HepG2 (cell line): ENCODE measurements at regions not wholly inside any gene's neighbourhood (a gene's known extent, or its start where the extent isn't known, plus 50 kb on each side); places are given as distances from the start of the nearest gene placed in this dataset.

Experiments used
- ATAC-seq: fragments of 200-7000 bp; cut with Tn5 transposase; 3 replicates; pipeline ENCODE4 v1.9.1; 2020; ENCODE audit warnings: mild to moderate bottlenecking, moderate library complexity
- BruUV-seq: library from RNA; stranded (reverse); fragments of 400-500 nt; replicated peaks from 2 replicates; lab custom pipeline; 2021; lab: Mats Ljungman, UMichigan
- CTCF ChIA-PET: fragments of 300-600 bp; formaldehyde crosslinking; extraction: SDS; loops from one replicate; lab custom pipeline; 2021; ENCODE audit warnings: low total read pairs, inconsistent platforms, low intra/inter-chr PET ratio; lab: Yijun Ruan, JAX
- POLR2A ChIA-PET: fragments of 350-600 bp; sonication (Branson Sonifier 250); formaldehyde crosslinking; loops from one replicate; lab custom pipeline; 2020; ENCODE audit warnings: antibody characterized with exemption, inconsistent platforms; lab: Yijun Ruan, JAX
- DNase-seq: peaks from one replicate; pipeline ENCODE4 v3.0.0-alpha.2; 2015; ENCODE audit warnings: low spot score
- FAIRE-seq: peaks from 3 replicates; lab custom pipeline; 2011; peaks lifted over from hg19 to GRCh38; lab: Jason Lieb, UNC
- H2AFZ ChIP-seq: one replicate; pipeline ENCODE4 v1.6.1; 2011; ENCODE audit warnings: low read length, inconsistent platforms
- H3K27ac ChIP-seq: fragments of 300-600 bp; 3 replicates; pipeline ENCODE4 v1.8.0; 2011; ENCODE audit warnings: mixed run types, mild to moderate bottlenecking, mixed read lengths, low read length, inconsistent platforms; ENCODE audit not compliant: insufficient read depth; ENCODE audit errors: extremely low read length
- H3K27me3 ChIP-seq, 2 experiments: fragments of 200-600 bp in 1 of 2; 2 replicates in 1 of 2; 3 replicates in 1 of 2; pipeline versions ENCODE4 v1.6.0 to v1.8.0; 2011; ENCODE audit warnings: low read length in 2 of 2, mild to moderate bottlenecking in 2 of 2, moderate library complexity in 2 of 2, inconsistent platforms in 1 of 2; ENCODE audit not compliant: insufficient read depth in 2 of 2, control insufficient read depth in 1 of 2
- H3K36me3 ChIP-seq, 2 experiments: fragments of 200-600 bp in 1 of 2; replicated peaks in 1 of 2; 2 replicates in 1 of 2; 3 replicates in 1 of 2; pipeline versions ENCODE4 v1.5.1 to v1.8.0; 2011; ENCODE audit warnings: low read length in 2 of 2, inconsistent platforms in 1 of 2; ENCODE audit not compliant: insufficient read depth in 2 of 2, control insufficient read depth in 1 of 2
- H3K4me1 ChIP-seq: 2 replicates; pipeline ENCODE4 v1.5.1; 2012; ENCODE audit warnings: low read length, inconsistent platforms; ENCODE audit not compliant: insufficient read depth
- H3K4me2 ChIP-seq: 2 replicates; pipeline ENCODE4 v1.6.0; 2011; ENCODE audit warnings: low read depth, low read length, inconsistent platforms
- H3K4me3 ChIP-seq, 3 experiments: fragments of 200-600 bp in 1 of 3; sonication (generic), shearing (Covaris generic) in 1 of 3; replicated peaks in 1 of 3; 2 replicates each; pipeline ENCODE4 v1.5.1; 2011 to 2016; ENCODE audit warnings: low read length in 3 of 3, inconsistent platforms in 2 of 3, low read depth in 2 of 3, mild to moderate bottlenecking in 2 of 3, control low read depth in 1 of 3, mixed read lengths in 1 of 3; ENCODE audit not compliant: insufficient read depth in 1 of 3
- H3K79me2 ChIP-seq: one replicate; pipeline ENCODE4 v1.6.1; 2011; ENCODE audit warnings: low read length, inconsistent platforms; ENCODE audit not compliant: insufficient read depth
- H3K9ac ChIP-seq: 2 replicates; pipeline ENCODE4 v1.6.0; 2011; ENCODE audit warnings: mild to moderate bottlenecking, low read depth, low read length, inconsistent platforms; ENCODE audit not compliant: insufficient read depth
- H3K9me3 ChIP-seq: 2 replicates; pipeline ENCODE4 v1.5.1; 2012; ENCODE audit warnings: mild to moderate bottlenecking, low read length
- H4K20me1 ChIP-seq: 2 replicates; pipeline ENCODE4 v1.6.0; 2011; ENCODE audit warnings: inconsistent platforms, mild to moderate bottlenecking, low read length, moderate library complexity; ENCODE audit not compliant: insufficient read depth
- ARHGAP35 ChIP-seq: sonication (generic); formaldehyde crosslinking; IDR thresholded peaks from 2 replicates; pipeline ENCODE4 v1.9.0; 2022; ENCODE audit warnings: mild to moderate bottlenecking, inconsistent platforms, moderate library complexity, missing genetic modification reagents, borderline replicate concordance
- ATF1 ChIP-seq: IDR thresholded peaks from 2 replicates; pipeline ENCODE4 v1.6.1; 2016; ENCODE audit warnings: mild to moderate bottlenecking, control low read depth
- GTF2F1 ChIP-seq: fragments of 150-350 bp; IDR thresholded peaks from 2 replicates; pipeline ENCODE4 v1.6.1; 2014; ENCODE audit warnings: low read length
- IKZF4 ChIP-seq: sonication (generic); formaldehyde crosslinking; IDR thresholded peaks from 2 replicates; pipeline ENCODE4 v1.5.1; 2020; ENCODE audit warnings: borderline replicate concordance, mild to moderate bottlenecking, low read depth, missing genetic modification reagents; ENCODE audit errors: not compliant biosample characterization
- JARID2 ChIP-seq: sonication (generic); formaldehyde crosslinking; IDR thresholded peaks from 2 replicates; pipeline ENCODE4 v1.8.1; 2023; ENCODE audit warnings: missing genetic modification reagents, inconsistent platforms; ENCODE audit not compliant: insufficient replicate concordance
- MTF1 ChIP-seq: sonication (generic); formaldehyde crosslinking; IDR thresholded peaks from 2 replicates; pipeline ENCODE4 v1.5.0; 2020; ENCODE audit warnings: missing genetic modification reagents
- MYNN ChIP-seq: sonication (generic); formaldehyde crosslinking; IDR thresholded peaks from 2 replicates; pipeline ENCODE4 v1.4.0; 2020; ENCODE audit warnings: mild to moderate bottlenecking, low read depth, missing genetic modification reagents
- NKX3-1 ChIP-seq: sonication (generic); formaldehyde crosslinking; IDR thresholded peaks from 2 replicates; pipeline ENCODE4 v1.5.0; 2020; ENCODE audit warnings: missing genetic modification reagents
- SYNCRIP ChIP-seq: fragments of 200-400 bp; formaldehyde crosslinking; IDR thresholded peaks from 2 replicates; pipeline ENCODE4 v1.6.1; 2018; ENCODE audit warnings: mild to moderate bottlenecking, low read depth, low read length; ENCODE audit not compliant: insufficient read depth
- TBX3 ChIP-seq: fragments of 450-650 bp; IDR thresholded peaks from 2 replicates; pipeline ENCODE4 v1.6.1; 2017; ENCODE audit warnings: antibody characterized with exemption, mild to moderate bottlenecking, inconsistent platforms, borderline replicate concordance
- TCF12 ChIP-seq, 2 experiments: fragments of 450-650 bp in 1 of 2; sonication (generic) in 1 of 2; formaldehyde crosslinking in 1 of 2; IDR thresholded peaks; 2 replicates each; pipeline versions ENCODE4 v1.6.1 to v1.8.0; 2017 to 2022; ENCODE audit warnings: antibody characterized with exemption in 1 of 2, mild to moderate bottlenecking in 1 of 2, missing genetic modification reagents in 1 of 2, moderate library complexity in 1 of 2
- TOE1 ChIP-seq: sonication (generic); formaldehyde crosslinking; IDR thresholded peaks from 2 replicates; pipeline ENCODE4 v1.4.0; 2020; ENCODE audit warnings: mild to moderate bottlenecking, missing genetic modification reagents
- ZMYM4 ChIP-seq: sonication (generic); formaldehyde crosslinking; IDR thresholded peaks from 2 replicates; pipeline ENCODE4 v1.8.1; 2023; ENCODE audit warnings: mild to moderate bottlenecking, missing genetic modification reagents
- ZNF17 ChIP-seq: sonication (generic); formaldehyde crosslinking; IDR thresholded peaks from 2 replicates; pipeline ENCODE4 v1.5.0; 2020; ENCODE audit warnings: mild to moderate bottlenecking, missing genetic modification reagents
- ZNF496 ChIP-seq: sonication (generic); formaldehyde crosslinking; IDR thresholded peaks from 2 replicates; pipeline ENCODE4 v1.8.1; 2023; ENCODE audit warnings: mild to moderate bottlenecking, moderate library complexity, missing genetic modification reagents; ENCODE audit not compliant: insufficient replicate concordance
- ZSCAN20 ChIP-seq: sonication (generic); formaldehyde crosslinking; IDR thresholded peaks from 2 replicates; pipeline ENCODE4 v1.4.0; 2020; ENCODE audit warnings: missing genetic modification reagents, mild to moderate bottlenecking, borderline replicate concordance
- WGBS: methylation state at CpG from one replicate; pipeline ENCODE4 v1.1.6; 2017; ENCODE audit warnings: low lambda C conversion rate; 5-methylcytosine and 5-hydroxymethylcytosine counted together
- in situ Hi-C: cut with HindIII; loops from 2 replicates; pipeline ENCODE4 v1.10.0; 2017; ENCODE audit warnings: low pct_unique_long_range_greater_than_20kb; ENCODE audit not compliant: extremely low pct_ligation_motif_present
- intact Hi-C: fragments of 100-400 bp; cut with micrococcal nuclease; formaldehyde crosslinking; loops from one replicate; pipeline ENCODE4 v1.10.0; 2022; ENCODE audit not compliant: unreplicated experiment
- TF ChIP-seq, protein P1 (sequence below): sonication (generic); formaldehyde crosslinking; IDR thresholded peaks from 2 replicates; pipeline ENCODE4 v1.8.0; 2022; ENCODE audit warnings: missing genetic modification reagents, mild to moderate bottlenecking, inconsistent platforms, borderline replicate concordance
- TF ChIP-seq, protein P2 (sequence below): sonication (generic); formaldehyde crosslinking; IDR thresholded peaks from 2 replicates; pipeline ENCODE4 v1.4.0; 2020; ENCODE audit warnings: missing genetic modification reagents

DNA sequence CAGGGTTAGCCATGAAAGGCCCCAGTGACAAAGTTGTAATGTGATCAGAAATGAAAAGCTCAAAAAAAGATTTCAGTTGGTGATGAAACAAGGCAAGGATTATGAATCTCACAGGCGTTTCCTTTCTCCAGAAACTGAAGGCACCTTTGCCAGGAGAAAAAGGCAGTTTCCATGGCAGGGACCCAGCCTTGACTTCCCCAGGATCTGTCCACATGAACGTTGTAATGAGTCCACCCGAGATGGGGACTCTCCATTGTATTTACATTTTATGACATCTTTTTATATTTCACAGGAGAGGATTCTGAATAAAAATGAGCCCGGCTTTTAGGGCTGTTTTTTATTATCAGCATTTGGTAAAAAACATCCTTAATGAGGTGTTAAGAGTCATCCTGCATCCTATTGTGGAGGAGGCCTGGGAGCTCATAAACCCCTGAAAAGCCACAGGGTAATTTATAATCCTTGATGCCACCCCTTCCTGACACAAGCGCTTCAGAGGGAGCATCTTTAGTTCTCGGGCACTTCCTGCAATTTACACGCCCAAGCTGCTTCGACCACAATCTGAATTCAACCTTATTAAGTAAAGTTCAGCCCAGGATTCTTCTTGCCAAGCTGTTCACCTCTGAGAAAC is 74.1 kb upstream of the SALL4 start:
- CTCF ChIA-PET, result no interaction called here
- 21% methylated on average over 8 of the region's 8 CpGs for WGBS
- DNase-seq, result no peak
- Histone ChIP-seq H3K9ac (no peak overlapping the region), H3K27me3 (peaks cover 0 to 2% of the 10 kb centered on the region in 2 experiments; a peak in 2 of 5 replicates), H3K4me2 (no peak overlapping the region), H3K9me3 (no peaks in the 10 kb centered on the region), H3K27ac (no peak overlapping the region), H3K79me2 (no peaks in the 10 kb centered on the region), H3K36me3 (no peaks in the 10 kb centered on the region), H3K4me1 (no peaks in the 10 kb centered on the region), H4K20me1 (no peaks in the 10 kb centered on the region), H2AFZ (no peak overlapping the region), H3K4me3 (no peak overlapping the region)
- POLR2A ChIA-PET, result no interaction called here
- in situ Hi-C loops, result no loop called here
- no peak for ATAC-seq
- TF ChIP-seq, protein P1, sequence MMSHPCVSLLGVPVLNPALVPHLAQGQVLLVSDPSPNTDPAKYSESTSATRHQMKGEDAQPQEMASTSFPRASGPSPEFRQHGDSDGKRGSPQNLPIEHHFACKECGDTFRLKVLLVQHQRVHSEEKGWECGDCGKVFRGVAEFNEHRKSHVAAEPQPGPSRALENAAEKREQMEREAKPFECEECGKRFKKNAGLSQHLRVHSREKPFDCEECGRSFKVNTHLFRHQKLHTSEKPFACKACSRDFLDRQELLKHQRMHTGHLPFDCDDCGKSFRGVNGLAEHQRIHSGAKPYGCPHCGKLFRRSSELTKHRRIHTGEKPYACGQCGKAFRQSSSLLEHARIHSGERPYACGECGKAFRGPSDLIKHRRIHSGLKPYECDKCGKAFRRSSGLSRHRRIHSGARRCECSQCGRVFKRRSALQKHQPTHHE (CRISPR knock-in tag), result no peak
- no peak for TF ChIP-seq NKX3-1 (CRISPR knock-in tag)
- TF ChIP-seq ARHGAP35 (CRISPR knock-in tag), result no peak
- no peak for TF ChIP-seq TCF12 (IDR thresholded peaks at IDR 0.05)
- TF ChIP-seq TCF12 (CRISPR knock-in tag; IDR thresholded peaks at IDR 0.05), result no peak
- no peak for TF ChIP-seq MYNN
- no peak for TF ChIP-seq TOE1 (CRISPR knock-in tag)
- intact Hi-C loops, result no loop called here
- no TSS peak for BruUV-seq
- FAIRE-seq, result no peak

DNA sequence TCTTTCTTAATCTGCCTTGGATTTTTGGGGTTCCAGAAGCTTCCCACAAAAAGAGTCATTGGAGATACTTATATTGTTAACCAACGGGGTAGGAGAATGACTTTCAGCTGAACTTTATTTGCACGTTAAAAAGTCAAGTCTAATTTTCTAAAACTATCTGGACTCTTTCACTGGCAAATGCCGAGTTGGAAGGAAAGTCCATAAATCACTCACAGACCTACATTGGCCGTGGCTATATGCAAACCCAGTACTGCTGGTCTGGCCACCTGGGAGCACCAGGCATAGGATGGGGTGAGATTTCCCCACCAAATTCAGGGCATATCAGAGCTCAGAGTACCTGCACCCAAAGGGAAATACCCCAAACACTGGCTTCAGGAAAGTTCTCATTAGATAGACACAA is 71.3 kb upstream of the SALL4 start:
- BruUV-seq, result no TSS peak
- no peak for DNase-seq
- no peak overlapping the region for H2AFZ ChIP-seq
- CTCF ChIA-PET, result no interaction called here
- H3K9me3 ChIP-seq, result no peaks in the 10 kb centered on the region
- FAIRE-seq, result no peak
- H3K27me3 ChIP-seq, result peaks cover 0 to 2% of the 10 kb centered on the region in 2 experiments; a peak in 2 of 5 replicates
- H3K79me2 ChIP-seq, result no peaks in the 10 kb centered on the region
- intact Hi-C loops (no loop called here), in situ Hi-C loops (no loop called here)
- H3K9ac ChIP-seq, result no peak overlapping the region
- no peaks in the 10 kb centered on the region for H3K4me1 ChIP-seq
- ATAC-seq, result no peak
- no peak overlapping the region for H3K4me3 ChIP-seq
- no peak overlapping the region for H3K27ac ChIP-seq
- no peaks in the 10 kb centered on the region for H3K36me3 ChIP-seq
- POLR2A ChIA-PET, result no interaction called here
- H3K4me2 ChIP-seq, result no peak overlapping the region
- H4K20me1 ChIP-seq, result no peaks in the 10 kb centered on the region
- 36% methylated on average over 4 of the region's 4 CpGs for WGBS
- TF ChIP-seq GTF2F1 (no peak), ATF1 (CRISPR knock-in tag) (no peak), IKZF4 (CRISPR knock-in tag) (no peak), SYNCRIP (no peak), ZSCAN20 (CRISPR knock-in tag) (no peak), ZMYM4 (no peak), TBX3 (no peak), JARID2 (no peak), ZNF496 (no peak), MTF1 (CRISPR knock-in tag) (no peak), ZNF17 (no peak)
- TF ChIP-seq, protein P2, sequence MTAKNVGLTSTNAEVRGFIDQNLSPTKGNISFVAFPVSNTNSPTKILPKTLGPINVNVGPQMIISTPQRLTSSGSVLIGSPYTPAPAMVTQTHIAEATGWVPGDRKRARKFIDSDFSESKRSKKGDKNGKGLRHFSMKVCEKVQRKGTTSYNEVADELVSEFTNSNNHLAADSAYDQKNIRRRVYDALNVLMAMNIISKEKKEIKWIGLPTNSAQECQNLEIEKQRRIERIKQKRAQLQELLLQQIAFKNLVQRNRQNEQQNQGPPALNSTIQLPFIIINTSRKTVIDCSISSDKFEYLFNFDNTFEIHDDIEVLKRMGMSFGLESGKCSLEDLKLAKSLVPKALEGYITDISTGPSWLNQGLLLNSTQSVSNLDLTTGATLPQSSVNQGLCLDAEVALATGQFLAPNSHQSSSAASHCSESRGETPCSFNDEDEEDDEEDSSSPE (CRISPR knock-in tag), result no peak
